Neural crest cell (in vitro differentiated cells): ENCODE measurements at regions not wholly inside any gene's neighbourhood (a gene's known extent, or its start where the extent isn't known, plus 50 kb on each side); places are given as distances from the start of the nearest gene placed in this dataset.

Experiments used
- DNase-seq: peaks from one replicate; pipeline ENCODE4 v3.0.0; 2021; ENCODE audit warnings: low read depth, mixed read lengths, low spot score
- H3K27ac Mint-ChIP-seq: one replicate; pipeline ENCODE4 v1.8.0; 2021; ENCODE audit warnings: mild to moderate bottlenecking, mixed read lengths; ENCODE audit not compliant: unreplicated experiment
- H3K27me3 Mint-ChIP-seq: 2 replicates; pipeline ENCODE4 v1.8.0; 2021; ENCODE audit warnings: low read depth, mild to moderate bottlenecking, mixed read lengths
- H3K36me3 Mint-ChIP-seq: 2 replicates; pipeline ENCODE4 v1.8.0; 2021; ENCODE audit warnings: low read depth, mild to moderate bottlenecking, mixed read lengths
- H3K4me1 Mint-ChIP-seq: 2 replicates; pipeline ENCODE4 v1.8.0; 2021; ENCODE audit warnings: mixed read lengths
- H3K4me3 Mint-ChIP-seq: one replicate; pipeline ENCODE4 v1.8.0; 2021; ENCODE audit warnings: mild to moderate bottlenecking, mixed read lengths
- H3K9me3 Mint-ChIP-seq: 2 replicates; pipeline ENCODE4 v1.8.0; 2021; ENCODE audit warnings: mixed read lengths
- TF ChIP-seq, protein P1 (sequence below): fragments of 200-600 bp; sonication (generic); conservative IDR thresholded peaks from 2 replicates; pipeline ENCODE4 v1.5.0; 2021; ENCODE audit warnings: antibody characterized with exemption, mild to moderate bottlenecking

DNA sequence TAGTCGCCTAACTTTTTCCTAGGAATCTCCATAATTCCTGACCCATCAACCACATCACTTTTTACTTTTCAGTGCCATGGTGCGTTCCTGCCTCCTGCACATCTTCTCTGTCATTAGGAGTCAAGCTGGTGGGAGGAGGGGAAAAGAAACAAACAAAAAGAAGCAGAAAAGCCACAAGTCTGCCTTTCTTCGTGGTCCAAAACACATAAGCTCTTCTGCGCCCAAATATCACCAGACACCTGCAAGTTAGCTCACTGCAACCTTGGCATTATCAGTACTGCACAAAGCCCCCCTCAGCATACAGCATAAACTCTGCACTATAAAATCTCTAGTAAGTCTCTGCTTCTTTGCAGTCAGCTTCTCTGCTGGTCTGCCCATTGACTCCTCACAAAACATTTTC, 295.3 kb downstream of the HS3ST3B1 start:
- no peak for DNase-seq
- Mint-ChIP-seq H3K36me3 (peaks cover 4% of the 10 kb centered on the region), H3K9me3 (peaks cover 4% of the 10 kb centered on the region), H3K27me3 (no peaks in the 10 kb centered on the region), H3K4me3 (no peak overlapping the region), H3K4me1 (peaks cover 20% of the 10 kb centered on the region), H3K27ac (no peak overlapping the region)
- TF ChIP-seq, protein P1, sequence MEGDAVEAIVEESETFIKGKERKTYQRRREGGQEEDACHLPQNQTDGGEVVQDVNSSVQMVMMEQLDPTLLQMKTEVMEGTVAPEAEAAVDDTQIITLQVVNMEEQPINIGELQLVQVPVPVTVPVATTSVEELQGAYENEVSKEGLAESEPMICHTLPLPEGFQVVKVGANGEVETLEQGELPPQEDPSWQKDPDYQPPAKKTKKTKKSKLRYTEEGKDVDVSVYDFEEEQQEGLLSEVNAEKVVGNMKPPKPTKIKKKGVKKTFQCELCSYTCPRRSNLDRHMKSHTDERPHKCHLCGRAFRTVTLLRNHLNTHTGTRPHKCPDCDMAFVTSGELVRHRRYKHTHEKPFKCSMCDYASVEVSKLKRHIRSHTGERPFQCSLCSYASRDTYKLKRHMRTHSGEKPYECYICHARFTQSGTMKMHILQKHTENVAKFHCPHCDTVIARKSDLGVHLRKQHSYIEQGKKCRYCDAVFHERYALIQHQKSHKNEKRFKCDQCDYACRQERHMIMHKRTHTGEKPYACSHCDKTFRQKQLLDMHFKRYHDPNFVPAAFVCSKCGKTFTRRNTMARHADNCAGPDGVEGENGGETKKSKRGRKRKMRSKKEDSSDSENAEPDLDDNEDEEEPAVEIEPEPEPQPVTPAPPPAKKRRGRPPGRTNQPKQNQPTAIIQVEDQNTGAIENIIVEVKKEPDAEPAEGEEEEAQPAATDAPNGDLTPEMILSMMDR = no peak

DNA sequence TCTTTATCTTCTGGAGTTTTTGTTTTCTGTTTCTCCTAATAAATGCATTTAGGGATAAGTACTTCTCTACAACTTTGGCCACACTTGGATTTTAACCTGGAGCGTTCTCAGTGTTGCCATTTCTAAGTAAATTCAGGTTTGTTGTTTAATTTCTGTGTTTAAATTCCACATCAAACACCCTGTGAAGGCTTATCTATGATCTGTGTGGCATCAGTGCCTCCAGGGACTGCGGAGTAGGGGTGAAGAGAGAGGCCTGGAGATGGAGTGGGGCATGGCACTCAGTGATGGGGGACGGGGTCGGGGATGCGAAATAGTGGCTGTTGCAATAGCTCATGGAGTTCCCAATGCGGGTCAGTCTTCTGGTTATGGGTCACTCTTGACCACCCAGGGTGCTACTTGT, 294.8 kb downstream of the HS3ST3B1 start:
- no peaks in the 10 kb centered on the region for H3K27me3 Mint-ChIP-seq
- H3K9me3 Mint-ChIP-seq = peaks cover 4% of the 10 kb centered on the region
- H3K36me3 Mint-ChIP-seq = peaks cover 4% of the 10 kb centered on the region
- no peak overlapping the region for H3K4me3 Mint-ChIP-seq
- TF ChIP-seq, protein P1 = no peak
- no peak overlapping the region for H3K27ac Mint-ChIP-seq
- H3K4me1 Mint-ChIP-seq = peaks cover 20% of the 10 kb centered on the region
- no peak for DNase-seq

DNA sequence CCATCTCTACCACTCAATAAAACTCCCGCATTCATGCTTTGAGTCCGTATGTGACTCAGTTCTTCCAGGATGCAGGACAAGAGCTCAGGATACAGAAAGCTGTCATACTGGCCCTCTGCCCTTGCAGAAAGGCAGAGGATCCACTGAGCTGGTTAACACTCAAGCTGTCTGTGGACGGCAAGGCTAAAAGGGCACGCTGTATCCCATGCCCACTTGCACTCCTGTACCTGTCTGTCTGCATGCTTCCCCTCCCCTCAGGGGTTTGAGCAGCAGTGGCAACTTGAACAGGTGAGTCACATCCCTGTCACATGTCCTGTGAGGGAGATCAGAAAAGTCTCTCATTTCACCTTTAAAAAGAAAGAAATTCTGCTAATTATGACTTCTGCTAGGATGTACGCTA, 293.8 kb downstream of the HS3ST3B1 start:
- peaks cover 20% of the 10 kb centered on the region for H3K4me1 Mint-ChIP-seq
- TF ChIP-seq, protein P1 = no peak
- no peaks in the 10 kb centered on the region for H3K9me3 Mint-ChIP-seq
- no peak for DNase-seq
- H3K27ac Mint-ChIP-seq = no peak overlapping the region
- H3K4me3 Mint-ChIP-seq = no peak overlapping the region
- no peaks in the 10 kb centered on the region for H3K27me3 Mint-ChIP-seq
- no peaks in the 10 kb centered on the region for H3K36me3 Mint-ChIP-seq

DNA sequence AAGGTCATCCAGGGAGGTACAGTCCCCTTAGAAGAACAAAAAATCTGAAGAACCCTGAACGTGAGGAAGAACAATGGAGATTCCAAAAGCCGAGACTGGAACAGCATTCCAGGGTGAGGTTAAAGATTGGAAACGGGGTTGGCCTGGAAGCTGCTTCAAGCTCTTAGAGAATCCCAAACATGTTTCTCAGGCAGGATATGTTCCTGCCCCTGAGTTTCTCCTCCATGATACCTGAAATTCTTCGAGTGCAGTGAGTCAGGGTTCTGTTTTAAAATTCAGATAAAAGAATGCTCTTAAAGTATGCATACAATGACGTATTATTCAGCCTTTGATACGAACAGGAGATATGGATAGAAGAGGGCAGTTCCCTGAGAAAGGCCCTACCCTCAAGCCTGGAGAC, 293.1 kb downstream of the HS3ST3B1 start:
- Mint-ChIP-seq H3K27ac (no peak overlapping the region), H3K9me3 (peaks cover 2% of the 10 kb centered on the region), H3K27me3 (no peaks in the 10 kb centered on the region), H3K36me3 (no peaks in the 10 kb centered on the region), H3K4me3 (no peak overlapping the region), H3K4me1 (peaks cover 20% of the 10 kb centered on the region)
- DNase-seq = no peak
- TF ChIP-seq, protein P1 = no peak

DNA sequence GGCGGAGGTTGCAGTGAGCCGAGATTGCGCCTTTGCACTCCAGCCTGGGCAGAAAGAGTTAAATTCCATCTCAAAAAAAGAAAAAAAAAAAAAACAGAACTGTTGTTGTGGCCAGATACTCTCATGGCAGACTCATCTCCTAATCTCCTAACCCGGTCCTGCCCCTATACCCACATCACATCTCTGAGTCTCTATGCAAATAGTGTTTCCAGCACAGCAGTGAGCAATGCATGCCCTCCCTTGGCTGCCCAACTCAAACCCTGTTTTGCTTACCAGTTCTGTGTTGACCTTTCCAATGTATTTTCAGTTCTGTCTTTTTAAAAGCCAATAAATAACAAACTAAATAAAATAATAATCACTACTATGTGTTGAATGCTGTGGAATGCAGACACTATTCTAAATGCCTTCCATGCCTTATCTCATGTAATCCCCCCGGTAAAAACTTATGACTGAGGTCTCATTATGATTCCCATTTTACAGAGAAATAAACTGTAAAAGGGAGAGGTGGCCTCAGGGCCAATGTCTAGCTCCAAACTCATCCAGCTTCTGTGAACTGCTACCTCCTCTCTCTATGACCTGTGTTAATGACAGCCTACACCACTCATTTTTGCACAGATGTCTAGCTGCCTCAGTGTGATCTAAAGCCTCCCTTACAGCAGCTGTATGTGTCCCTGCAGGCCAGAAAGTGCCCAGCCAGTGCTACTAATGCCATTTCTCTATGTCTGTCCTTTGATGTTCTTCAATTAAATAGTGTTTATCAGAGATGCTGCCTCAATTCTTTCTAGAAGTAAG, 289.8 kb downstream of the HS3ST3B1 start:
- H3K9me3 Mint-ChIP-seq = peaks cover 3% of the 10 kb centered on the region
- DNase-seq = no peak
- TF ChIP-seq, protein P1 = no peak
- no peaks in the 10 kb centered on the region for H3K27me3 Mint-ChIP-seq
- H3K27ac Mint-ChIP-seq = no peak overlapping the region
- H3K4me3 Mint-ChIP-seq = no peak overlapping the region
- no peaks in the 10 kb centered on the region for H3K36me3 Mint-ChIP-seq
- H3K4me1 Mint-ChIP-seq = peaks cover 15% of the 10 kb centered on the region
